Natural killer cell (primary cell): ENCODE measurements at regions not wholly inside any gene's neighbourhood (a gene's known extent, or its start where the extent isn't known, plus 50 kb on each side); places are given as distances from the start of the nearest gene placed in this dataset.
"Not testable (repeated sequence)": the region's sequence is repeated elsewhere in the genome, so short reads cannot be mapped to it uniquely, and the experiment has no call there.

Experiments
- ATAC-seq, 3 donors: fragments of 150-1000 bp in 2 of 3; fragments of 200-7000 bp in 1 of 3; cut with Tn5 transposase; 1 replicate in 1 of 3; 2 replicates in 2 of 3; pipeline ENCODE4 v1.10.0; 2021; ENCODE audit warnings: mild to moderate bottlenecking in 2 of 3, moderate library complexity in 2 of 3
- DNase-seq, 2 donors: peaks; one replicate each; pipeline versions ENCODE4 v3.0.0 to v3.0.0-alpha.2; 2013 to 2021; ENCODE audit warnings: mixed read lengths in 1 of 2
- H3K27ac ChIP-seq: one replicate; pipeline ENCODE4 v1.5.1; 2013; ENCODE audit warnings: mild to moderate bottlenecking, low read length
- H3K27me3 ChIP-seq: one replicate; pipeline ENCODE4 v1.6.1; 2013; ENCODE audit warnings: low read length; ENCODE audit not compliant: control insufficient read depth, insufficient read depth
- H3K36me3 ChIP-seq: one replicate; pipeline ENCODE4 v1.6.1; 2013; ENCODE audit warnings: low read length; ENCODE audit not compliant: control insufficient read depth, insufficient read depth
- H3K4me1 ChIP-seq: one replicate; pipeline ENCODE4 v1.6.1; 2013; ENCODE audit warnings: low read length; ENCODE audit not compliant: control insufficient read depth, insufficient read depth
- H3K4me3 ChIP-seq: one replicate; pipeline ENCODE4 v1.5.1; 2013; ENCODE audit warnings: low read length
- H3K9me3 ChIP-seq: one replicate; pipeline ENCODE4 v1.6.1; 2013; ENCODE audit warnings: low read length; ENCODE audit not compliant: control insufficient read depth, insufficient read depth
- H3K27ac Mint-ChIP-seq, 2 donors: one replicate each; pipeline ENCODE4 v1.8.0; 2022; ENCODE audit warnings: mild to moderate bottlenecking in 2 of 2, mixed read lengths in 2 of 2, moderate library complexity in 1 of 2
- H3K27me3 Mint-ChIP-seq, 2 donors: one replicate each; pipeline ENCODE4 v1.8.0; 2022; ENCODE audit warnings: low read depth in 2 of 2, mixed read lengths in 2 of 2
- H3K36me3 Mint-ChIP-seq: one replicate; pipeline ENCODE4 v1.8.0; 2022; ENCODE audit warnings: mixed read lengths
- H3K4me1 Mint-ChIP-seq, 2 donors: one replicate each; pipeline ENCODE4 v1.8.0; 2022; ENCODE audit warnings: mixed read lengths in 2 of 2
- H3K4me3 Mint-ChIP-seq: one replicate; pipeline ENCODE4 v1.8.0; 2022; ENCODE audit warnings: mild to moderate bottlenecking, moderate library complexity, mixed read lengths
- H3K9me3 Mint-ChIP-seq, 2 donors: one replicate each; pipeline ENCODE4 v1.8.0; 2022; ENCODE audit warnings: mixed read lengths in 2 of 2
- WGBS: methylation state at CpG from one replicate; pipeline ENCODE4 v1.1.7; 2013; ENCODE audit warnings: missing lambda C conversion rate; ENCODE audit not compliant: insufficient coverage; 5-methylcytosine and 5-hydroxymethylcytosine counted together
- intact Hi-C: fragments of 100-400 bp; cut with micrococcal nuclease; formaldehyde crosslinking; loops from one replicate; pipeline ENCODE4 v1.14.2; 2022
- TF ChIP-seq, protein P1 (sequence below): fragments of 200-600 bp; IDR thresholded peaks from one replicate; pipeline ENCODE4 v1.8.0; 2022; ENCODE audit warnings: antibody characterized with exemption

DNA sequence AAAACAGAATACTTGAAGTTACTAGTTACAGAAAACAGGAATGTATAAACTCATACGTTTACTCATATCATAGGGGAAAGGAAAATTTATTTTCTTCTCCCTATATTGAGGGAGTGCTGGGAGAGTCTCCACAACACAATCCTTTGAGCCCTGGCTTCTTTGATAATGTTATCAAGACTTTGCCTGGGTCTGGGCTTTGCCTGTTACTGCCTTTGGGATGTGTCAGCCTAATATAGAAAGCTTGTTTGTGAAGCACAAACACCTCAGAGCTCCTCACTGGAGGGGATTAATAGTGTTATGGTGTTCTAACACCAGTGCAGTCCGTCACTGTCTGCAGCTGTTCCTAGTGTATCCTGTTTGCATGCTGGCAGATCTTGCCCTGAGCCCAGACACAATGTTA lies 107.8 kb downstream of the VCY start:
- Histone ChIP-seq H3K27ac (no peak overlapping the region), H3K27me3 (no peaks in the 10 kb centered on the region), H3K4me1 (no peaks in the 10 kb centered on the region), H3K9me3 (no peaks in the 10 kb centered on the region), H3K4me3 (no peak overlapping the region), H3K36me3 (no peaks in the 10 kb centered on the region)
- TF ChIP-seq, protein P1, sequence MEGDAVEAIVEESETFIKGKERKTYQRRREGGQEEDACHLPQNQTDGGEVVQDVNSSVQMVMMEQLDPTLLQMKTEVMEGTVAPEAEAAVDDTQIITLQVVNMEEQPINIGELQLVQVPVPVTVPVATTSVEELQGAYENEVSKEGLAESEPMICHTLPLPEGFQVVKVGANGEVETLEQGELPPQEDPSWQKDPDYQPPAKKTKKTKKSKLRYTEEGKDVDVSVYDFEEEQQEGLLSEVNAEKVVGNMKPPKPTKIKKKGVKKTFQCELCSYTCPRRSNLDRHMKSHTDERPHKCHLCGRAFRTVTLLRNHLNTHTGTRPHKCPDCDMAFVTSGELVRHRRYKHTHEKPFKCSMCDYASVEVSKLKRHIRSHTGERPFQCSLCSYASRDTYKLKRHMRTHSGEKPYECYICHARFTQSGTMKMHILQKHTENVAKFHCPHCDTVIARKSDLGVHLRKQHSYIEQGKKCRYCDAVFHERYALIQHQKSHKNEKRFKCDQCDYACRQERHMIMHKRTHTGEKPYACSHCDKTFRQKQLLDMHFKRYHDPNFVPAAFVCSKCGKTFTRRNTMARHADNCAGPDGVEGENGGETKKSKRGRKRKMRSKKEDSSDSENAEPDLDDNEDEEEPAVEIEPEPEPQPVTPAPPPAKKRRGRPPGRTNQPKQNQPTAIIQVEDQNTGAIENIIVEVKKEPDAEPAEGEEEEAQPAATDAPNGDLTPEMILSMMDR = no peak
- H3K27me3 Mint-ChIP-seq = no peaks in the 10 kb centered on the region
- peaks cover 0 to 3% of the 10 kb centered on the region in 2 donors for H3K9me3 Mint-ChIP-seq
- H3K4me1 Mint-ChIP-seq = no peaks in the 10 kb centered on the region
- WGBS = 100% methylated on average over 1 of the region's 2 CpGs
- H3K27ac Mint-ChIP-seq = no peak overlapping the region
- intact Hi-C loops = no loop called here
- H3K4me3 Mint-ChIP-seq = no peak overlapping the region
- no peaks in the 10 kb centered on the region for H3K36me3 Mint-ChIP-seq
- ATAC-seq (no peak), DNase-seq (no peak)

DNA sequence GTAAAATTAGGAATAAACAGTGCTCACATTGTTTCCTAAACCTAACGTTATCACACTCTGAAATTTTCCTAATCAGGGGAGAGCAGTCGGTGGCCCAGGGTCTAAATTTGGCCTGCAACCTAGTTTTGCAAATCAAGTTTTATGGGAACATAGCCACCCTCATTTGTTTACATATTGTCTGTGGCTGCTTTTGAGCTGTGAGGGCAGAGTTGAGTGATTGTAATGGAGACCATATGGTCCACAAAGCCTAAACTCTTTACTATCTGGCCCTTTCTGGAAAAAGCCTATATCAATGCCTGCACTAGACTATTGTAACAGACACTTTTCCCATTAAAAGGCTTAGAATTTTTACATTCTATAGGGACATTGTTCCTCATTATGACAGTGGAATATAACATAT lies 105.2 kb downstream of the VCY start:
- no peak overlapping the region for H3K27ac Mint-ChIP-seq
- no peak overlapping the region for H3K4me3 ChIP-seq
- no peaks in the 10 kb centered on the region for H3K4me1 ChIP-seq
- H3K9me3 ChIP-seq = no peaks in the 10 kb centered on the region
- no CpG with 5 or more reads among the region's 2 CpGs for WGBS
- H3K27ac ChIP-seq = no peak overlapping the region
- H3K4me1 Mint-ChIP-seq = no peaks in the 10 kb centered on the region
- H3K27me3 ChIP-seq = no peaks in the 10 kb centered on the region
- H3K36me3 Mint-ChIP-seq = no peaks in the 10 kb centered on the region
- no peak overlapping the region for H3K4me3 Mint-ChIP-seq
- TF ChIP-seq, protein P1 = no peak
- H3K9me3 Mint-ChIP-seq = no peaks in the 10 kb centered on the region
- intact Hi-C loops = no loop called here
- ATAC-seq = no peak
- DNase-seq = no peak
- H3K36me3 ChIP-seq = no peaks in the 10 kb centered on the region
- H3K27me3 Mint-ChIP-seq = no peaks in the 10 kb centered on the region

DNA sequence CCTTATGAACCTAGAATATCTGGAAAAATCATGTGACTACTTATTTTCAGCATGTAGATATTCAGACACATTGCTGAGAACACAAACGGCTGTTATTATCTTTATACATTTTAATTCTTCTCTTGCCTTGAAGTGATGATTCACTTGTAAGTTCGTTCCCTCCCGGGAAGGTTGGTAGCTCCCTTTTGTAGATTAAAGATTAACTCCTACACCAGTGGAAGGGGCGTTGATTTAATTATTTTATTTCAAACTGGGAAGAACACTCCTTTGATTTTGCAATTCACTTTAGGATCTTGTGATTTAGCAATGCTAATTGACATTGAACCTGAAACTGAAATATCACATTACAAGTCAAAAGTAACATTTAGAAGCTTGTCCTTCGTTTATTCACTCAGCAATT lies 103.4 kb downstream of the VCY start:
- 100% methylated on average over 1 of the region's 5 CpGs for WGBS
- no peaks in the 10 kb centered on the region for H3K36me3 Mint-ChIP-seq

DNA sequence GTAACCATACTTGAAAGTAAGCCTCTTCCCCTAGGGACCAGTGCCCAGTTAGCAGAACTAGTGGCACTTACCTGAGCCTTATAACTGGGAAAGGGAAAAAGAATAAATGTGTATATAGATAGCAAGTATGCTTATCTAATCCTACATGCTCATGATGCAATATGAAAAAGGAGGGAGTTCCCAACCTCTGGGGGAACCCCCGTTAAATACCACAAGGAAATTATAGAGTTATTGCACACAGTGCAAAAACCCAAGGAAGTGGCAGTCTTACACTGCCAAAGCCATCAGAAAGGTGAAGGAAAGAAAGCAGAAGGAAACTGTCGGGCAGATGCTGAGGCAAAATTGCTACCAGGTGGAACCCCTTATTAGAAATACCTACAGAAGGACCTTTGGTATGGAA lies 92.2 kb downstream of the VCY start:
- H3K4me3 Mint-ChIP-seq, H3K4me1 Mint-ChIP-seq, intact Hi-C loops, H3K27ac Mint-ChIP-seq, H3K9me3 ChIP-seq, ATAC-seq, H3K27me3 Mint-ChIP-seq, H3K4me1 ChIP-seq, DNase-seq, H3K36me3 Mint-ChIP-seq, H3K9me3 Mint-ChIP-seq, H3K36me3 ChIP-seq, H3K27ac ChIP-seq, H3K4me3 ChIP-seq, H3K27me3 ChIP-seq: not testable (repeated sequence)
- WGBS = no CpG with 5 or more reads among the region's 2 CpGs

More for the DNA sequence above, 103.4 kb downstream of the VCY start:
- no peak for DNase-seq
- Mint-ChIP-seq H3K27me3 (no peaks in the 10 kb centered on the region), H3K9me3 (no peaks in the 10 kb centered on the region), H3K4me1 (no peaks in the 10 kb centered on the region), H3K27ac (no peak overlapping the region), H3K4me3 (no peak overlapping the region)
- Histone ChIP-seq H3K9me3 (no peaks in the 10 kb centered on the region), H3K27me3 (no peaks in the 10 kb centered on the region), H3K27ac (no peak overlapping the region), H3K36me3 (no peaks in the 10 kb centered on the region), H3K4me1 (no peaks in the 10 kb centered on the region), H3K4me3 (no peak overlapping the region)
- intact Hi-C loops = no loop called here
- no peak for ATAC-seq
- TF ChIP-seq, protein P1 = no peak
